Trophoblast cell (in vitro differentiated cells and primary cell): ENCODE measurements at regions not wholly inside any gene's neighbourhood (a gene's known extent, or its start where the extent isn't known, plus 50 kb on each side); places are given as distances from the start of the nearest gene placed in this dataset.

Experiments
- DNase-seq, 2 donors: peaks; one replicate each; pipeline ENCODE4 v3.0.0-alpha.2; 2016
- H2AFZ ChIP-seq: 2 replicates; pipeline ENCODE4 v1.6.1; 2013; ENCODE audit warnings: low read length, moderate library complexity, mild to moderate bottlenecking; ENCODE audit not compliant: insufficient read depth, poor library complexity
- H2AK5ac ChIP-seq: 2 replicates; pipeline ENCODE4 v1.6.1; 2013; ENCODE audit warnings: mild to moderate bottlenecking, low read length
- H2BK120ac ChIP-seq: 2 replicates; pipeline ENCODE4 v1.6.1; 2013; ENCODE audit warnings: low read length, mild to moderate bottlenecking, moderate library complexity; ENCODE audit not compliant: insufficient read depth, poor library complexity
- H2BK12ac ChIP-seq: 2 replicates; pipeline ENCODE4 v1.6.1; 2013; ENCODE audit warnings: mild to moderate bottlenecking, low read length, moderate library complexity
- H2BK5ac ChIP-seq: 2 replicates; pipeline ENCODE4 v1.6.1; 2013; ENCODE audit warnings: low read length, low read depth, moderate library complexity, mild to moderate bottlenecking; ENCODE audit not compliant: poor library complexity
- H3K14ac ChIP-seq: 2 replicates; pipeline ENCODE4 v1.6.1; 2013; ENCODE audit warnings: mild to moderate bottlenecking, low read length
- H3K18ac ChIP-seq: 2 replicates; pipeline ENCODE4 v1.6.1; 2013; ENCODE audit warnings: mild to moderate bottlenecking, low read length
- H3K23ac ChIP-seq: 2 replicates; pipeline ENCODE4 v1.6.1; 2013; ENCODE audit warnings: low read length
- H3K27ac ChIP-seq: 2 replicates; pipeline ENCODE4 v1.5.1; 2013; ENCODE audit warnings: low read depth, mild to moderate bottlenecking, inconsistent platforms, low read length, moderate library complexity
- H3K27me3 ChIP-seq: 2 replicates; pipeline ENCODE4 v1.6.1; 2013; ENCODE audit warnings: inconsistent platforms, mild to moderate bottlenecking, low read length, moderate library complexity; ENCODE audit not compliant: insufficient read depth
- H3K36me3 ChIP-seq, 2 experiments: 1 replicate in 1 of 2; 2 replicates in 1 of 2; pipeline ENCODE4 v1.6.1; 2013; ENCODE audit warnings: low read length in 2 of 2, mild to moderate bottlenecking in 2 of 2, moderate library complexity in 1 of 2; ENCODE audit not compliant: insufficient read depth in 2 of 2, control insufficient read depth in 1 of 2
- H3K4ac ChIP-seq: 2 replicates; pipeline ENCODE4 v1.6.1; 2013; ENCODE audit warnings: low read depth, mild to moderate bottlenecking, low read length, moderate library complexity
- H3K4me1 ChIP-seq, 2 experiments: 1 replicate in 1 of 2; 2 replicates in 1 of 2; pipeline ENCODE4 v1.6.1; 2013; ENCODE audit warnings: low read length in 2 of 2, mild to moderate bottlenecking in 2 of 2, moderate library complexity in 1 of 2; ENCODE audit not compliant: insufficient read depth in 2 of 2, control insufficient read depth in 1 of 2
- H3K4me2 ChIP-seq: 2 replicates; pipeline ENCODE4 v1.6.1; 2013; ENCODE audit warnings: inconsistent platforms, mild to moderate bottlenecking, low read length, moderate library complexity
- H3K4me3 ChIP-seq: 2 replicates; pipeline ENCODE4 v1.5.1; 2013; ENCODE audit warnings: mild to moderate bottlenecking, low read depth, low read length, inconsistent platforms
- H3K79me1 ChIP-seq: one replicate; pipeline ENCODE4 v1.6.1; 2013; ENCODE audit warnings: low read length
- H3K79me2 ChIP-seq: 2 replicates; pipeline ENCODE4 v1.6.1; 2013; ENCODE audit warnings: low read length, mild to moderate bottlenecking; ENCODE audit not compliant: control insufficient read depth, insufficient read depth, poor library complexity
- H3K9ac ChIP-seq: 2 replicates; pipeline ENCODE4 v1.6.1; 2013; ENCODE audit warnings: mild to moderate bottlenecking, low read length
- H3K9me3 ChIP-seq: 2 replicates; pipeline ENCODE4 v1.6.1; 2013; ENCODE audit warnings: low read depth, mild to moderate bottlenecking, control low read depth, inconsistent platforms, low read length; ENCODE audit not compliant: insufficient read depth
- H4K12ac ChIP-seq: 2 replicates; pipeline ENCODE4 v1.6.1; 2013; ENCODE audit warnings: low read depth, mild to moderate bottlenecking, low read length, moderate library complexity
- H4K8ac ChIP-seq: 2 replicates; pipeline ENCODE4 v1.6.1; 2013; ENCODE audit warnings: low read depth, mild to moderate bottlenecking, low read length, moderate library complexity
- H4K91ac ChIP-seq: one replicate; pipeline ENCODE4 v1.6.1; 2013; ENCODE audit warnings: low read depth, mild to moderate bottlenecking, low read length, moderate library complexity
- WGBS: extraction: QIAGEN DNeasy Blood & Tissue Kit; methylation state at CpG from one replicate; pipeline ENCODE4 v1.1.7; 2013; ENCODE audit warnings: missing lambda C conversion rate; ENCODE audit not compliant: insufficient read length, insufficient coverage; ENCODE audit errors: extremely low coverage; 5-methylcytosine and 5-hydroxymethylcytosine counted together

- no CpG with 5 or more reads among the region's 3 CpGs for WGBS
- H2AFZ ChIP-seq: no peak overlapping the region
These were observed 84.3 kb upstream of the ABI3BP start for GRCh38 chr3:101077361-101078011.

GRCh38 chr3:101074518-101074917, 81.3 kb upstream of the ABI3BP start:
- no peak overlapping the region for H2BK120ac ChIP-seq
- H3K14ac ChIP-seq: no peak overlapping the region
- H2BK12ac ChIP-seq: no peak overlapping the region
- no peaks in the 10 kb centered on the region for H3K9me3 ChIP-seq
- H3K79me1 ChIP-seq: no peaks in the 10 kb centered on the region
- H2AFZ ChIP-seq: no peak overlapping the region
- no peak overlapping the region for H3K4me2 ChIP-seq
- no peak overlapping the region for H3K27ac ChIP-seq
- no peak overlapping the region for H2AK5ac ChIP-seq
- H3K9ac ChIP-seq: no peak overlapping the region
- H3K4me3 ChIP-seq: no peak overlapping the region
- H3K4ac ChIP-seq: no peak overlapping the region
- H2BK5ac ChIP-seq: no peak overlapping the region
- H3K4me1 ChIP-seq: no peaks in the 10 kb centered on the region
- no peaks in the 10 kb centered on the region for H3K79me2 ChIP-seq
- no peaks in the 10 kb centered on the region for H3K36me3 ChIP-seq
- H3K27me3 ChIP-seq: no peaks in the 10 kb centered on the region
- no peak for DNase-seq
- H4K91ac ChIP-seq: no peak overlapping the region
- no peak overlapping the region for H3K18ac ChIP-seq
- H3K23ac ChIP-seq: no peak overlapping the region
- no CpG with 5 or more reads among the region's 2 CpGs for WGBS
- no peak overlapping the region for H4K12ac ChIP-seq
- no peak overlapping the region for H4K8ac ChIP-seq

More at GRCh38 chr3:101077361-101078011, 84.3 kb upstream of the ABI3BP start:
- no peak overlapping the region for H2BK5ac ChIP-seq
- H3K9ac ChIP-seq: no peak overlapping the region
- no peak overlapping the region for H3K4me3 ChIP-seq
- H3K18ac ChIP-seq: no peak overlapping the region
- H3K4me2 ChIP-seq: no peak overlapping the region
- no peaks in the 10 kb centered on the region for H3K27me3 ChIP-seq
- no peaks in the 10 kb centered on the region for H3K9me3 ChIP-seq
- no peak overlapping the region for H4K8ac ChIP-seq
- no peak overlapping the region for H4K12ac ChIP-seq
- no peaks in the 10 kb centered on the region for H3K79me2 ChIP-seq
- no peak overlapping the region for H2BK12ac ChIP-seq
- H3K14ac ChIP-seq: no peak overlapping the region
- no peak overlapping the region for H3K4ac ChIP-seq
- H2AK5ac ChIP-seq: no peak overlapping the region
- DNase-seq: no peak
- H3K4me1 ChIP-seq: no peaks in the 10 kb centered on the region
- no peak overlapping the region for H3K27ac ChIP-seq
- no peaks in the 10 kb centered on the region for H3K79me1 ChIP-seq
- no peak overlapping the region for H4K91ac ChIP-seq
- no peak overlapping the region for H3K23ac ChIP-seq
- H2BK120ac ChIP-seq: no peak overlapping the region
- H3K36me3 ChIP-seq: no peaks in the 10 kb centered on the region

GRCh38 chr3:101072300-101072699, 79.1 kb upstream of the ABI3BP start:
- Histone ChIP-seq H3K9ac (no peak overlapping the region), H3K36me3 (no peaks in the 10 kb centered on the region), H3K4me2 (no peak overlapping the region), H3K4me1 (no peaks in the 10 kb centered on the region), H3K4me3 (no peak overlapping the region), H2BK120ac (no peak overlapping the region), H4K91ac (no peak overlapping the region), H3K9me3 (no peaks in the 10 kb centered on the region), H2AFZ (no peak overlapping the region), H3K27me3 (no peaks in the 10 kb centered on the region), H3K27ac (no peak overlapping the region), H3K4ac (no peak overlapping the region), H3K23ac (no peak overlapping the region), H3K79me2 (no peaks in the 10 kb centered on the region), H3K18ac (no peak overlapping the region), H3K79me1 (no peaks in the 10 kb centered on the region), H2AK5ac (no peak overlapping the region), H3K14ac (no peak overlapping the region), H2BK5ac (no peak overlapping the region), H4K8ac (no peak overlapping the region), H4K12ac (no peak overlapping the region), H2BK12ac (no peak overlapping the region)
- no peak for DNase-seq
- no CpG with 5 or more reads among the region's 4 CpGs for WGBS

- H2AK5ac ChIP-seq: no peak overlapping the region
- H3K18ac ChIP-seq: no peak overlapping the region
- no peak overlapping the region for H3K14ac ChIP-seq
- no peaks in the 10 kb centered on the region for H3K9me3 ChIP-seq
- no peaks in the 10 kb centered on the region for H3K79me1 ChIP-seq
- no peak overlapping the region for H4K8ac ChIP-seq
- H2BK5ac ChIP-seq: no peak overlapping the region
- no peak overlapping the region for H3K27ac ChIP-seq
- H3K4me3 ChIP-seq: no peak overlapping the region
- no peak for DNase-seq
- no peaks in the 10 kb centered on the region for H3K27me3 ChIP-seq
- no peaks in the 10 kb centered on the region for H3K79me2 ChIP-seq
- no peak overlapping the region for H3K4ac ChIP-seq
- H3K4me1 ChIP-seq: peaks cover 0 to 2% of the 10 kb centered on the region in 2 experiments
- H3K4me2 ChIP-seq: no peak overlapping the region
- no peak overlapping the region for H3K9ac ChIP-seq
- no peak overlapping the region for H3K23ac ChIP-seq
- H2BK120ac ChIP-seq: no peak overlapping the region
- H3K36me3 ChIP-seq: no peaks in the 10 kb centered on the region
- no peak overlapping the region for H2AFZ ChIP-seq
- H4K12ac ChIP-seq: no peak overlapping the region
- H2BK12ac ChIP-seq: no peak overlapping the region
- no peak overlapping the region for H4K91ac ChIP-seq
These were observed 77.5 kb upstream of the ABI3BP start for GRCh38 chr3:101070799-101071121.
